ENCODE measurements at regions not wholly inside any gene's neighbourhood (a gene's known extent, or its start where the extent isn't known, plus 50 kb on each side); places are given as distances from the start of the nearest gene placed in this dataset.

DNA sequence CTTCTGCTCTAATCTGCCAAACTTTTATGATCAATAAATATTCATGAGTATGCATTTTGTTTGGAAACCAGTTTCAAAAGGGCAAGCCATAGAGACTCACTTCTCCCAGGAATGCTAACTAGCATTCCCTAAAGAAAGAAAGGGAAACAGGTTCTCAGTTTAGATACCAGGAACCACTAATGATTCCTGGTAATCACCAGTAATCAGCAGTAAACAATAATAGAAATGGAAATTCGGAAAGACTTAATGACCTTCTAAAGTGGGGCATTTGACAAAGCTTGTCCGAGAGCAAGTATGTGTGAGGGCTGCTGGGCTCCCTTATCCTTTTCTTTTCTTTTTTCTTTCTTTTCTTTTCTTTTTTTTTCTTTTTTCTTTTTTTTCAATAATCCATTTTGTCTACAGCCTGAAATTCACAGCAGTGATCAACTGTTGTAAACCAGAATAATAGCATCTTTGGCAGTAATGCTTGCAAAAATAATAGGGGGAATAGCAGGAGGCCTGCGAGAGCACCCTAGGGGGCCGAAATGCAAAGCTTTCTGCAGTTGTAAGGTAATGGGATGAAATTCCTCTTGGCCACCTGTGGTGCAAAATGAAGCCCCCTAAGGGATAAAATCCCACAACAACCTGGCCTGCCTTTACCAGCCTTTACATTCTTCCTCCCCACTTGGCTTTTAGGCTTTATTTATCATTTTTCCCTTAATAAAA, 253.2 kb downstream of the ZPLD1 start:
- no peak for TF ChIP-seq CTCF (IDR thresholded peaks at IDR 0.05; ENCODE audit: low read depth, low read length, missing control alignments)
- no peak overlapping the region for H3K4me3 ChIP-seq (replicated peaks; ENCODE audit: low read depth, low read length)
- no peak for DNase-seq (ENCODE audit: extremely low read depth, low read depth)

- TF ChIP-seq CTCF (IDR thresholded peaks at IDR 0.05; ENCODE audit: low read depth, low read length, missing control alignments), result no peak
- no peak overlapping the region for H3K4me3 ChIP-seq (replicated peaks; ENCODE audit: low read depth, low read length)
- DNase-seq (ENCODE audit: extremely low read depth, low read depth), result no peak
Measured at GRCh38 chr3:102688556-102688930, 253.7 kb downstream of the ZPLD1 start.

- DNase-seq (ENCODE audit: extremely low read depth, low read depth), result no peak
- no peak for TF ChIP-seq CTCF (IDR thresholded peaks at IDR 0.05; ENCODE audit: low read depth, low read length, missing control alignments)
- no peak overlapping the region for H3K4me3 ChIP-seq (replicated peaks; ENCODE audit: low read depth, low read length)
Measured at GRCh38 chr3:102691507-102691906, 256.7 kb downstream of the ZPLD1 start.

DNA sequence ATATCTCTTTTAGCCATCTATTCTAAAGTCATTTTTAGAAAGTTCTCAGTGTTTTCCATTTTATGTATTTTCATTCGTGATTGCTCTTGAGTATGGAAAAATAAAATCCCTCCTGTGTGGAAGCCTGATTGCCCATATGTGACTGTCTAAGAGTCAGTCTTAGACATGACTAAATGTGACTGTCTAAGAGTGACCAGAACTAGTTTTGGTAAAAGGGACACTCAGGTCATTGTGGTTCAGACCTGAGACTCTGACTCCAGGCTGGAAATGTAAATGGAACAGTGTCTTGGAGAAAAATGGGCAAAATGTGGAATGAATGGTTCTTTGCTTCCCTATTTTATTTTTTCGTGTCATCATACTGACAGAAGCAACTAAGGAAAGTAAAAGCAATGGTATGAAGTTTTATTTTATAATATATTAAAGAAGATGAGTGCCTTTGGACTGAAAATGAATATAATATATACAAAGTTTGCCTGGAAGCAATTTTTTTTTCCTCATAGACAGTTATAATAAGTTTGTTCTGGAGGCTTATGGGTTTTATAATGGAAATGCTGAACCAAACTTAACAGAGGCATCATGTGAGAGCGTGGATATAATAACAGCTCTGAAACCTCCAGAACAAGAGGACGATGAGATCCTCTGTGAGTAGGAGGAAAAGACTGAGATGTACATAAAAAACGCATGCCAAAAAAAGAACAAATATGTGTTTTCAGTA, 264.4 kb downstream of the ZPLD1 start:
- DNase-seq (ENCODE audit: extremely low read depth, low read depth), result no peak
- H3K4me3 ChIP-seq (replicated peaks; ENCODE audit: low read depth, low read length), result no peak overlapping the region
- TF ChIP-seq CTCF (IDR thresholded peaks at IDR 0.05; ENCODE audit: low read depth, low read length, missing control alignments), result no peak

DNA sequence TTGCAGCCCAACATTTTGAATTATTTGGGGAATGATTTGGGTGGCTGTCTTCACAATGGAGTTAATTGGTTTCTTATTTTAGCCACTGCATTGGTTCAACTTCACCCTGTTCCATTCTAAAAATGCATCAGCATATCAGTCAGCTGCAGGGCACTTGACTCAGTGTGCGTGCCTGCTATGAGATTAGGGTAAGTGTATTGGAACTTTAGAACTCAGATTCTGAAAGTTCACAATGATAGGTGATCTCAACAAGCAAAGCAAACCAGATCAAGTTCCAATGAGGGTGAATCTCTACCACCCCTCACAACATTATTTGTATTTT, 265.0 kb downstream of the ZPLD1 start:
- no peak for DNase-seq (ENCODE audit: extremely low read depth, low read depth)
- no peak for TF ChIP-seq CTCF (IDR thresholded peaks at IDR 0.05; ENCODE audit: low read depth, low read length, missing control alignments)
- H3K4me3 ChIP-seq (replicated peaks; ENCODE audit: low read depth, low read length), result no peak overlapping the region

GRCh38 chr3:102712896-102713295, 278.1 kb downstream of the ZPLD1 start:
- no peak for TF ChIP-seq CTCF (IDR thresholded peaks at IDR 0.05; ENCODE audit: low read depth, low read length, missing control alignments)
- no peak for DNase-seq (ENCODE audit: extremely low read depth, low read depth)

More at GRCh38 chr3:102712896-102713295, 278.1 kb downstream of the ZPLD1 start:
- no peak overlapping the region for H3K4me3 ChIP-seq (replicated peaks; ENCODE audit: low read depth, low read length)

Measured in HFF-Myc (cell line).